SK-N-SH (cell line): ENCODE measurements at regions not wholly inside any gene's neighbourhood (a gene's known extent, or its start where the extent isn't known, plus 50 kb on each side); places are given as distances from the start of the nearest gene placed in this dataset.

Experiments
- CTCF ChIP-seq: fragments of 200-600 bp; sonication (generic); IDR thresholded peaks from 2 replicates; pipeline ENCODE4 v1.6.1; 2017; ENCODE audit warnings: antibody characterized with exemption, mild to moderate bottlenecking, moderate library complexity
- POLR2AphosphoS5 ChIP-seq: IDR thresholded peaks from 2 replicates; pipeline ENCODE4 v1.6.1; 2012; ENCODE audit warnings: low read depth, low read length
- REST ChIP-seq: IDR thresholded peaks from 2 replicates; pipeline ENCODE4 v1.6.1; 2012; ENCODE audit warnings: mild to moderate bottlenecking, low read depth, low read length, moderate library complexity

- TF ChIP-seq CTCF (no peak), REST (no peak), POLR2AphosphoS5 (no peak)
Measured at GRCh38 chr4:20368926-20369325, 117.2 kb downstream of the SLIT2 start.
